Activated gamma-delta T cell treated with anti-CD3 and anti-CD28 coated beads, Interleukin-2, amount 50 U/mL, for 16 hours (primary cell): ENCODE measurements at regions not wholly inside any gene's neighbourhood (a gene's known extent, or its start where the extent isn't known, plus 50 kb on each side); places are given as distances from the start of the nearest gene placed in this dataset.
"Not testable (repeated sequence)": the region's sequence is repeated elsewhere in the genome, so short reads cannot be mapped to it uniquely, and the experiment has no call there.

Experiments
- DNase-seq: peaks from one replicate; pipeline ENCODE4 v3.0.0-alpha.2; 2020; ENCODE audit warnings: low read depth

DNA sequence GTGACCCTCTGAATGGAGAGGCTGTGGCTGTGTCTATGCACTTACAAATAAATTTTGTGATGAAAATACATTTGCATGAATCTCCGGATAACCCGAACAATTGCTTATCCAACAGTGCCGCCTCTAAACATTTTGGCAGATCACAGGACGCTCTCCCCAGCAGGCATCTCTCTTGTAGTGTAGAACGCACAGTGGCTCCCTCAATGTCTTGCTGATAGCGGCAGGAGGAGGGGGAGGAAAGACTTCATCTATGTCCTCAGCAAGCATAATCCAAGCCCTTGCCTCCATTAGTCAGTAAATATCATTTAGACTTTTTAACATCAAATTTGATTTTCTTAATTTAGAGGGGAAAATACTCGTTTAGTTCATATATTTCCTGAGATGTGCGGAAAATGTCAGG lies 318.1 kb upstream of the IGF1R start:
- no peak for DNase-seq

DNA sequence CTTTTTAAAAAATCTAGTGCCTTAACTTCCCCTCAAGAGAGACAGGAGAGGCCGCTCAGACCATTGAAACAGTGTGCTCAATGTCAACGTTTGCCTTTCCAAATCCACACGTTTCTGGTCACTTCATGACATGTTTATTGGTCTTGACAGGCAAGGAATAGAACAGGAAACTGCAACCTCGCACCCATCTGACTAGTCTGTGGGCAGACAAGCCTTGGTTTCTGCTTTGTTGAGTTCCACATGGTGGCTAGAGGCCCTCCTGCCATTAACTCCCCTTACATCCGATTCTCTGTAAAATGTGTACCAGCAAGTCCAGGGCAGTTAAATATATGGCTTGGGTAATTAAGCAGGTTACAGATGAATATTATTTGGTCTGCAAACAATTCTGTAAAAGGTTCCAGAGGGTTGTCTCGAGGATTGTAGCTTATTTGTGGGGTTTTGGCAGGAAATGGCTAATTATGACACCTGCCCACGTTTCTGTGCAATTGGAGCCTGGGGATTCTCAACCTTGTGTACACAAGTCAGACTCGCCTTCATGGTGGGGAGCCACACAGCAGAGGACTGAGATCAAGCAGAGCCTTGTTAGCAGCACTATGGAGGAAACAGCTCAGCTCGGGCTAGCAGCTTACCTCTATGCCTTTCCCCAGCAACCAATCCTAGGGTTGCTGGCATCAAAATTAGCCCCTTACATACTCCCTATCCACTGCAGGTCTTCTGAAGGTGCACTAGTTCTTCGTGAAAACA lies 317.5 kb upstream of the IGF1R start:
- DNase-seq: no peak

DNA sequence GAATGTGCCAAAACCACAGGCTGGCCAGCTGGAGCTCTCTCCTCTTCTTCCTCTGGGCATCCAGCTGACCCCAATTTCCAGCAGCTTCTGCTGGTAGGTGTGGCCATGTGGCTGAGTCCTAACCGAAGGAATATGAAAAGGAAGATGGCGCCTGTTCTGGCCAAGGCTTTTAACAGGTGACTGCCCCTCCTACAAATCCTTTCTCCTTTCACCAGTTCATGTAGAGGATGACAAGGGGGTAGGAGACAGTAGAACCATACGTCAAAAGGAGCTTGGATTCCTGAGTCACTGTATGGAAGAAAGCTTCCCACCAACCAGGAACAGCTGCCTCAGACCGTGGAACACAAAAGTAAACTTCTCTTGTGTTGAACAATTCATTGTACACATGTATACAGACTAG lies 316.7 kb upstream of the IGF1R start:
- DNase-seq: no peak

DNA sequence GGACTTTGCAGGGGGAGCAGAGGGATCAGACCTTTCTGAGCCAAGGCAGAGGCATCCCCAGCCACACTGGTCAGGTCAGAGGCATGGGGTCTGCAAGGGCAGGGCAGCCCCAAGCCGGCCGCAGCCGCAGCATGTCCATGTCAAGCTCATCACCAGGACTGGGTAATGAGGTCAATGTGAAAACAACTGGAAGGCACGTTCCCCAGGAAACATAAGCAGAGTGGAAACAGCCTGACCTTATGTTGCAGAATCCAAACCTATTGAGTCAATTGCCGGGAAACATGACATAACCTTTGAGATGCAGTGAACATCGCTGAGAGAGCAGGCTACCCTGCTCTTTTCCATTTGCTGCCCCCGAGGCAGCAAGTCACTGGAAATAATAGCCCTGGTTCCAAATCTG lies 315.1 kb upstream of the IGF1R start:
- no peak for DNase-seq

DNA sequence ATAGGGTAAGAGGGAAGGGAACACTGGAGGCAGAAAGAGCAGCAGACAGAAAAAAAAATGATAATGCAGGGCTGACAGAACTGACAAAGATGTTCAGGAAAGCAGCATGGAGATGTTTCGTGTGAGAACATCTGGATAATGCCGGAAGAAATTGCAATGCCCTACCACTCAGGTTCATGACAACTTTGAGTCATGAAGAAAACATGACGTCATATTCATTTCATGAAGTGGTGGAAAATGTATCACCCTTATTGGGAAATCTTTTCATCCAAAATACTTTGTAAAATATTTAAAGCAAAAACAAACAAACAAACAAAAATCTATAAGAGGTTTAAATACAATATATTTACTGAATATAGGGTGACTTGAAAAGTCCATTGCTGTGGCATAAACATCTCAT lies 305.4 kb upstream of the IGF1R start:
- DNase-seq: no peak

DNA sequence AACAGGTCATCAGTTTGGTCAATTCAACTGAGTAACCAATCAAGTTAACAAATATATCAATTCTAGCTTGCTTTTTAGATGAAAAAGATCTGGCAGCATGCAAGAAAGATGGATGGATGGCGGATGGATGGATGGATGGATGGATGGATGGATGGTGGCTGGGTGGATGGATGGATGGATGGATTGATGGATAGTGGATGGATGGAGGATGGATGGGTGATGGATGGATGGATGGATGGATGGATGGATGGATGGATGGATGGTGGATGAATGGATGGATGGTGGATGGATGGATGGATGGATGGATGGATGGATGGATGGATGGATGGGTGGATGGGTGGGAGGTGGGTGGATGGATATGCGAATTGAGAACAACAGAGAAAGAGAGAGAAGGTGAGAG lies 303.7 kb upstream of the IGF1R start:
- DNase-seq: no peak

DNA sequence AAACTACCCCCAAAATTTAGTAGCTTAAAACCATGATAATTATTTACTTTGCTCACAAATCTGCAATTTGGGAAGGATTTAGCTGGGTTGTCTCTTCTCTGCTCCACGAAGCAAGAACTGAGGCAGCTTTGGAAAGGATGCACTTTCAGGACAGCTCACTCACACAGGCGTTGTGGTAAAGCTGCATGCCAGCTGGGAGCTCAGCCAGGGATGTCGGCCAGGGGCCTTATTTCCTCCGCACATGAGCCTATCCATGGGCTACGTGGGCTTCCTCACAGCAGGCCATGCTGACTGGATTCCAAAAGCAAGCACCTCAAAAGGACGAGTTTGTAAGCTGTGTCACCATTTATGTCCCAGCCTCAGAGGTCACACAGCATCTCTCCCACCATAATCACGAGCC lies 301.3 kb upstream of the IGF1R start:
- no peak for DNase-seq

DNA sequence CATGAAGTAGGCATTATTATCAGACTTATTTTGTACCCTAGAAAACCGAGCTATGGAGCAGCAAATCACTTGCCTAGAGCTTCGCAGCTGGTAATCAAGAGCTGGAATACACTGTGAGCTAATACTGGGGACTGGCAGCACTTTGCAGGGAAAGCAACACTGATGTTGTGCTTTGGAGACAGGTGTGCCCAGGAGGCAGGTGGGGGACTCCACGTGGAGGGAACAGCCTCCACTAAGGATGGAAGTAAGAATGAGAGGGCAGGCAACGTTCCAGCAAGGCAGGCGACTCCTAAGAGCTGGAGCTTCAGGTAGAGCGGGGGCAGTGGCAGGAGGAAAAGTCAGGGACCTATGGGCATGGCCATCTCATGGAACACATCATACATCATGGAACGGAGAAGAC lies 300.5 kb upstream of the IGF1R start:
- DNase-seq: no peak

DNA sequence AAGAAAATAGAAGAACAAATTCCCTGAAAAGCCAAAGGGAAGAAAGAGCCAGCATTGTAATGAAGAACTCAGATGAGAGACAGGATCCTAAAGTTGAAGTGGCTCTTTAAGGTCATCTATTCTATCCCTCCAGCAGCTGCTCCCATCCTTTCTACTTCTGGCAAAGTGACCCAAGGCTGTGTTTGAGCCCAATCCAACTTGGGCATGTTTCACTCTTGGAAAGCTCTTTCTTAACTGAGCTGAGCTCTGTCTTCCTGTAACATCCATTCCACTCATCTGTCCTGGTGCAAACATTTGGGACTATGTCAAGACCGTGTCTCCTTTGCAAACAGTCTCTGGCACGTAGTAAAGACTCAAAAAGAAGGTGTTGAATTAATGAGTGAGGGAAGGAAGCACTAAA lies 298.1 kb upstream of the IGF1R start:
- no peak for DNase-seq

DNA sequence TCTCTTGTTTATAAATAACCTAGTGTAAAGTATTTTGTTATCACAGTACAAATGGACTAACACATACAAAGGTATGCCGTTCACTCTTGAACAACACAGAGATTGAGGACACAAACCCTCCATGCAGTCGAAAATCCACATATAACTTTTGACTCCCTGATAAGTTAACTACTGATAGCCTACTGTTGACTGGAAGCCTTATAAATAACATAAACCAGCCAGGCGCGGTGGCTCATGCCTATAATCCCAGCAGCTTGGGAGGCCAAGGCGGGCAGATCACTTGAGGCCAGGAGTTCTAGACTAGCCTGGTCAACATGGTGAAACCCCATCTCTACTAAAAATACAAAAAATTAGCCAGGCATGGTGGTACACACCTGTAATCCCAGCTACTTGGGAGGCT lies 290.1 kb upstream of the IGF1R start:
- DNase-seq: not testable (repeated sequence)

DNA sequence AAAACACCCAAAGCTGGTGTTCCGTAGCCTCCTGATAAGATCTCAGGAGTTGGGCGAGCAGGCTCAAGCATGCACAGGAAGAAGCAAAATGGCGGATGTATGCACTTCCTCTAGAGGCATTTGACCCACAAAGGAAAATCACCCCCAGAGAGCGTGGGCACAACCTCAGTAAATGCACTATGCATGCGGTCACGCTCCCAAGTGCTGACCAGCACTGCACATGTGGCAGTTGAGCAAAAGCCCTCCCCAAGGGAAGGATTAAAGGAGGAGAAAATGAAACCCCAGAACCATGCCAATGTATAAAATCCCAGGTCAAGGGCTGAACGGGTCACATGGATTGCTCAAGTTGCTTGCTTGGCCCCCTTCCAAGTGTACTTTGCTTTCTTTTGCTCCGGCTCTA lies 289.4 kb upstream of the IGF1R start:
- DNase-seq: no peak

DNA sequence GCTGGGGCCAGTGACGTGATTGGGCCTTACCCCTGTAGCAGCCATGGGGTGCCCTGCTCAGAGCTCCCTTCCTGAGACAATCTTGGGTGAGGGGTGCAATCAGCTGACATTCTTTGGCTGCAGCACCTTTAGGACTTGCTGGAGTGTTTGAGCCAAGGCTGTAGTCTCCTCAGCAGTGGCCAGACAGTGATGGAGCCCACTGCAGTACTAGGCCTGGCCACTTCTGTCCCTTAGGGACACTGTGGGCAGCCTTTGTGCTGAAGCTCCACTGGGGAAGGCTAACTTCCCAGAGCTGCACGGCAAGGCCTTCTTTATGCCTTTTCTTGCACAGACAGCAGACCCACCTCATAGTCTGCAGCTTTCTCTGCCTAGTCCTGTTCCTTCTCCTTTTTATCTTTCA lies 284.9 kb upstream of the IGF1R start:
- no peak for DNase-seq

DNA sequence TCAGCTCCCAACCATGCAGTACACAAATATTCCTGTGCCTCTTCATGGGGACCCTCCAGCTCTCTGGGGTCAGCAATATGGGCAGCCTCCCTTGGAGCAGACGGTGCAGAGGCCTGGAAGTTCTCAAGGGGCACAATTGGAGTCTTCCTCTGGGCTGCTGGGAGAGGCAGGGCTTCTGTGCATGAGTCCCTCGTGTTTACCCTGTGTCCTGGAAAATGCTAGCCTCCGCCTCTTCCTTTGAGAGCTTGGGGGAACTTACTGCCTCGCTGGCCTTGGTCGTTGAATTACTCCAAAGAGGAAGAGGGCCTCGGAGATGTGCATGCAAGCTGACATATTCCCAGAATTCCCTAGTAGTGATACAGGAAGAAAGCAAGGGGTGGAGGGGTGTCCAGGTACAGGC lies 284.4 kb upstream of the IGF1R start:
- DNase-seq: no peak

DNA sequence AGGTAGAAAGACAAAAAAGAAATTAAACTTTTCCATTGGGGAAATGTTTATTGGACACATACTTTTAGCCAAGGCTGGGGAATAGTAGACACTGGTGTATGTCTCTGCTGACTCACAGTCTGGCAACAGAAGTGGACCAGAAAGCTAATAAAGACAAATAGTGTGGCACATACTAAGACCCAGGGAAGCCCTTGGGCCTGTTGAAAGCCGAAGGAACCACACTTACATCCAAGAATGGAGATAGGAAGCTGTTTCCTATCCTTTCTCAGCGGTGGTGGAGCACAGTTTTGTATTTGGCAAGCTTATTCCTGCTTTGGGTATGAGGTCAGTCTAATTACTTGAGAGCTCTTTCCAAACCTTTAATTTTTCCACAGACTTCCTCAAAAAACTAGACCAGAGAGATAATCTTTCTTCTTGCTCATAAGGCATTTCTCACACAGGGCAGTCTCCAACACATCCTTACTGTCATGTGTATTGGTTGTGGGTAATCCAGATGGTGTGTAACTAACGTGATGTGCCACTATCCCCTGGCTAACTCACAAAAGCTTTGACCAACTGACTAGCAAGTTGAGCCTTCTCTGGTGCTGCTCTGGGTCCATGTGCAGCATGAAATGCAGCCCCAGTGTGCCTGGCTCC lies 279.1 kb upstream of the IGF1R start:
- no peak for DNase-seq

DNA sequence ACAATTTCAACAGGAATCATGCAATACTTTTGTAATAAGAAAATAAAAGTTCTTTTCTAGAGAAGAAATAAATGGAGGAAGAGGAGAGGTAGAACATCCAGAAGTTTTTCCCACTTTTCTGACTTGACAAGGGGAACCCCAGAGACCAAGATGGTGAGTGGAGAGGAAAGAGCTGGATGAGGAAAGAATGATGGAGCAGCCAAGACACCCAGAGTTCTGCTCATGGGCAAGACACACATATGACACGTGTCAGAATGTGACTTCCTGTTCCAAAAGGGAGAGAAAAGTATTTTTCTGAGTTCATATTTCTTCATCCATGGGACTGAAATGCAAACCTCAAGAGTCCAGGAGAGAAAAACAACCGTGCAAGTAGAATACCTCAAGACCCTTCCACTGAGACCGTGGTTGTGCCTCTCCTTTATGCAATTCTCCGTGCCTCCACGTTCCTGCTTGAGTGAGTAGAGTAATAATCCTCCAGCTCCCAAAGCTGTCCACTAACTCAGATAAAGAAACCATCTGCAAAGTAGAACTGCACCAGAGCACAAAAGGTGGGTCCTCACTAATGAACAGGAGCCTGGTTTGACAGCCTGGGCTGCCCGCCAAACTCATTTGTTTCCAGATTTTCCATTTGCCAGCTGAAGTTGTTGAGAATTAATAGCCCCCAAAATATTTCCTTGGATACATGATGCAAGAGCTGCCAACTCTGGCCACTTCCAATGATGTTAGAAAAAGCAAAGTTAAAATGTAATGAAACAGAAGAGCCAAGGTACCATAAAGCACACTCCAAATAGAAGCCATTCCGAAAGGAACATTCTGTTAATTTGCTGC lies 272.6 kb upstream of the IGF1R start:
- no peak for DNase-seq

DNA sequence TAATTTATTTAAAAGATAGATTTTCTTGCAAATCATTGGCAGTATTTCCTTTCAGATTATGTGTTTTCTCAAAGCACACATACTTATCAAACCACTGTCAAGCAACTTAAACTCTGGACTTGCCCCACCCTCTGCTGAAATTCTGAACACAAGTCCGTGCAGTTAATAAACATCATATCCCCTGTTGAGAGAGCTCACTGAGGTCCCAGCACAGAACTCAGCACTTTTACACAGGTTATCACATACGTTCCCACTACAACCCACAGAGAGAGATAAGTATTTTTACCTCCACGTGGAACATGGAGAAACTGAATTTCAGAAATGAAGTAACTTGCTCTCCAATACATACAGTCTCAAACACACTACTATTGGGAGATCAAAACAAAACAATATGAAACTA lies 267.6 kb upstream of the IGF1R start:
- DNase-seq: no peak

DNA sequence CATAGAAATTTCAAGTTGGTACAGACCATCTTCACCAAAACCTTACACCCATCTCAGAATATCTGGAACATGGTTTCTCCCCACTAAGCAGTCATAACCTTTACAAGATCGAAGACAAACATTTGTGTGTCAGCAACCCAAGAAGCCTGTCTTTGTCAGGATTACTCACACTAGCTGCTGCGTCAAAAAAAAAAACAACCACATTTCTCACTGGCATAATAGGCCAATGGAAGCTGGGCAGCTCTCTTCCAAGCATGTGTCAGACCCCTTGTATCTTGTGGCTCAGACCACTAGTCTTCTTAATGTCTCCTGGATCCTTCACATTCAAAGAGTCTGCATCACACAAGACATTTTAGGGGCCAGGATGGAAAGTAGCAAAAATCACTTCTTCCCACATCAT lies 266.9 kb upstream of the IGF1R start:
- DNase-seq: no peak

DNA sequence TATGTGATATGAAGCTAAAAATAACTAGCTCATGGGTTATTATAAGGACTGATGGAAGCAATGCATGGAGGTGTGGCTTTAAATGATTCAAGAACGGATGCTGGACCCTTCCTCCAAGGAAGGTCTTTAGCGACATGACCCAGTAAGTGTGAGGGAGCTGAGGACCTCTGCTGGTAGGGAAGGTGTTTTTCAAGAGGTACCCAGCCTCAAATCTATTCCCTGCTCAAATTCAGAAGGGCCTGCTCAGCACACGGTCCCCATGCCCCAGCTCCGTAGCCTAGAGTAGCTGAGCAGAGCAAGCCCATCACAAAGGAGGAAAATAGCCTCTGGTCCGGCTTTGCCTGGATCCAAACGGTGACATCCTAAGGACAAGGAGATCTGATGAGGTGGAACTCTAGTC lies 266.2 kb upstream of the IGF1R start:
- no peak for DNase-seq

DNA sequence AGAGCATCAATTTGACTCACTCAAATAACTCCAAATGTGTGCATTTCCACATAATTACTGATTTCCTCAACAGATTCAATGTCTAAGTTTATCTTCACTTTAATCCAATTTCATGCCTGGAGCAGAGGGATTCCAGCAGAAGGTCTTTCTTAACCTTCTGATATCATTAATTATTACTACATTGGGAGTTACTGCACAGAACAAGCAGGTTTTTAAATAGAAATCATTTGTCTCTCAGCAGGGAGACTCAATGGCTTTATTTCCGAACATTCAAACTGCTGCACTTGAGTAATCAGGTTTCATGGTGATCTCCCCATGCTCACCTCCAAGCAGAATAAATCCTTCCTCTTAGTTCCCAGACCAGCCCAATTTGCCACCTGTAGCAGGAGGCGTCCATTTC lies 264.8 kb upstream of the IGF1R start:
- no peak for DNase-seq

DNA sequence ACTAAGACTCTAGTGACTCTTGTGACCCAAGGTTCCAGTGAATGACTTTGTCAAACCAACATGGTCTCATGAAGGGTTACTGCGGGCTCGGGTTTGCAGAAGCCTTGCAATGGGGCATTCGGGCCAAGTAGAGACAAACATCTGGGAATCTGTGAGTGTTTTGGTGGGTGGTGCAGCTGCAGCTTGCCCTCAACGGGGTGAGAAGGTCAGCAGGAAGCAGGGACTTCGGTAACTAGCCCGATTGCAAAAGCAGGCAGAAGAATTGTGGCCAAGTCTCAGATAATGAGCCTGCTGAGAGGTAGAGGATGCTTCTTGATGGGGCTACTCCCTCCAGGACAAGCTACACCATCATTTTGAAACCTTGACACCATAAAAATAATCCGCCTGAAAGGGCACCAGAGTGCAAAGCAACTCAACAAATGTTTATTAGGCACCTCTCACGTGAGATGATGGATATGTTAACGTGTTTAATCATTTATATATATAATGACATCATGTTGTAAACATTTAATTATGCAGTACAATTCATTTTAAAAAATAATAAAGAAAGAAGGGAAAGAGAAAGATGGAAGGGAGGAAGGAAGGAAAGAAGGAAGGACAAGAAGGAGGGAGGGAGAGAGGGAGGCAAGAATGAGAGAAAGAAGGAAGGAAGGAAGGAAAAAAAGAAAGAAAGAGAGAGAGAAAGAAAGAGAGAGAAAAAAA lies 263.9 kb upstream of the IGF1R start:
- no peak for DNase-seq

DNA sequence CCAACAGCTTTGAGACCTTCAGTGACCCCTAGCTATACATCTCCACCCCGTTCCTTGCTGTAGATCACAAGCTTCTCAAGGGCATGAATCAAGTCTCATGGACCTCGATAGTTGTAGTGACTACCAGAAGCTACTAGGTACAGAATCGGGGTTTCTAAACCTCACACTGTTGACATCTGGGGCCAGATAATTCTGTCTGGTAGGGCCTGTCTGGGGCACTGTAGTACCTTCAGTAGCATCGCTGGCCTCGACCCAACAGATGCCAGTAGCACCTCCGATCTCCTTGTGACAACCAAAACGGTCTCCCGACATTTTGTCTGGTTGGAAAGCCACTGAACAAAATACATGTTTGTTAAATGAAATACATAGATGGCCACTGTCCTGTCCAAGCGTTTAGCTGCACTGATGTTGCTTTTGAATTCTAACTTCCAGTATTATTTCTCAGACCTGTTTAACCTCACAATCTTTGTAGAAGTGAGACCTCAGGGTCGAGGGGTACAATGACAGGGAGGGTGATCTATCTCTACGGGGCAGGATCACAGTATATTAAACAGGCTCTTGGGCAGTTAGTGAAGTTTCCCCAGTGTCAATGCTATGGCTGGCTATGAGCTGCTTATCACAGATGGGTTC lies 262.5 kb upstream of the IGF1R start:
- DNase-seq: no peak

DNA sequence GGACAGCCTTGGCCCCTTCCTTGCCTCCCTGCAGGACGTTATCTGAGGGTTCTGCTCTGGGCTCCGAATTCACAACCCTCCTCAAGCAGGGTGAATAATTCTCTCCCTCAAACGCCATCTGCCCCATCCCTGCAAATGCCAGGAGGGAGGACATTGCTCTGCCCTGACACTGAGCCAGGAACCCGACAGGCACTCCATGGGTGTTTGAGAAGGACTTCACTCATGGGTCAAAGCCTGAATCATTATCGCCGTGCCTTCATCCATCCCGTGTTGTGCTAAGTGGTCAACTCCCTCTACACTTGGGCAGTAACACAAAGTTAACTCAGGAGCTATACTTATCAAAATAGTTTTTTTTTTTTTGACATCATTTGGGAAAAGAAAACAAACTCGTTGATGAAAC lies 261.8 kb upstream of the IGF1R start:
- no peak for DNase-seq
